Activated naive CD4-positive, alpha-beta T cell treated with anti-CD3 and anti-CD28 coated beads, Interleukin-2, amount 50 U/mL, for 72 hours (primary cell): ENCODE measurements at regions not wholly inside any gene's neighbourhood (a gene's known extent, or its start where the extent isn't known, plus 50 kb on each side); places are given as distances from the start of the nearest gene placed in this dataset.

Experiments used
- ATAC-seq, 2 donors: fragments of 150-1000 bp; cut with Tn5 transposase; 2 replicates each; pipeline ENCODE4 v1.10.0; 2021; ENCODE audit warnings: mild to moderate bottlenecking in 2 of 2, moderate library complexity in 2 of 2
- DNase-seq, 2 donors: peaks; one replicate each; pipeline ENCODE4 v3.0.0; 2021 to 2022; ENCODE audit warnings: low spot score in 2 of 2
- H3K27ac Mint-ChIP-seq, 2 donors: one replicate each; pipeline ENCODE4 v1.8.0; 2022; ENCODE audit warnings: mild to moderate bottlenecking in 2 of 2, mixed read lengths in 2 of 2
- H3K36me3 Mint-ChIP-seq, 2 donors: one replicate each; pipeline ENCODE4 v1.8.0; 2022; ENCODE audit warnings: mixed read lengths in 2 of 2
- H3K9me3 Mint-ChIP-seq, 2 donors: one replicate each; pipeline ENCODE4 v1.8.0; 2022; ENCODE audit warnings: mixed read lengths in 2 of 2

GRCh38 chr5:98604721-98605425, 168.6 kb upstream of the RGMB start:
- ATAC-seq: no peak
- Mint-ChIP-seq H3K9me3 (peaks cover 5 to 9% of the 10 kb centered on the region in 2 donors), H3K36me3 (no peaks in the 10 kb centered on the region), H3K27ac (no peak overlapping the region)
- no peak for DNase-seq

GRCh38 chr5:98605426-98605825, 168.0 kb upstream of the RGMB start:
- DNase-seq: no peak
- Mint-ChIP-seq H3K36me3 (no peaks in the 10 kb centered on the region), H3K27ac (no peak overlapping the region), H3K9me3 (peaks cover 0 to 5% of the 10 kb centered on the region in 2 donors)
- ATAC-seq: no peak

- peaks cover 0 to 2% of the 10 kb centered on the region in 2 donors for H3K9me3 Mint-ChIP-seq
- ATAC-seq (no peak), DNase-seq (no peak)
- no peak overlapping the region for H3K27ac Mint-ChIP-seq
- H3K36me3 Mint-ChIP-seq: no peaks in the 10 kb centered on the region
Measured at GRCh38 chr5:98606961-98607360, 166.5 kb upstream of the RGMB start.

GRCh38 chr5:98608052-98608451, 165.4 kb upstream of the RGMB start:
- Mint-ChIP-seq H3K27ac (no peak overlapping the region), H3K9me3 (no peaks in the 10 kb centered on the region), H3K36me3 (no peaks in the 10 kb centered on the region)
- DNase-seq (no peak), ATAC-seq (no peak)

- no peaks in the 10 kb centered on the region for H3K9me3 Mint-ChIP-seq
- no peaks in the 10 kb centered on the region for H3K36me3 Mint-ChIP-seq
- H3K27ac Mint-ChIP-seq: no peak overlapping the region
- no peak for DNase-seq
- no peak for ATAC-seq
Measured at GRCh38 chr5:98614341-98614740, 159.1 kb upstream of the RGMB start.

GRCh38 chr5:98621821-98622220, 151.6 kb upstream of the RGMB start:
- no peaks in the 10 kb centered on the region for H3K36me3 Mint-ChIP-seq
- H3K9me3 Mint-ChIP-seq: no peaks in the 10 kb centered on the region
- ATAC-seq (no peak), DNase-seq (no peak)
- H3K27ac Mint-ChIP-seq: no peak overlapping the region

GRCh38 chr5:98624145-98624880, 149.2 kb upstream of the RGMB start:
- no peaks in the 10 kb centered on the region for H3K9me3 Mint-ChIP-seq
- DNase-seq (no peak), ATAC-seq (no peak)
- no peak overlapping the region for H3K27ac Mint-ChIP-seq
- no peaks in the 10 kb centered on the region for H3K36me3 Mint-ChIP-seq

- Mint-ChIP-seq H3K27ac (no peak overlapping the region), H3K36me3 (no peaks in the 10 kb centered on the region), H3K9me3 (no peaks in the 10 kb centered on the region)
- ATAC-seq (no peak), DNase-seq (no peak)
Measured at GRCh38 chr5:98627121-98627520, 146.3 kb upstream of the RGMB start.

GRCh38 chr5:98630621-98631020, 142.8 kb upstream of the RGMB start:
- H3K27ac Mint-ChIP-seq: no peak overlapping the region
- no peaks in the 10 kb centered on the region for H3K9me3 Mint-ChIP-seq

GRCh38 chr5:98631311-98632054, 142.0 kb upstream of the RGMB start:
- H3K9me3 Mint-ChIP-seq: no peaks in the 10 kb centered on the region
- DNase-seq: no peak
- H3K27ac Mint-ChIP-seq: no peak overlapping the region
- H3K36me3 Mint-ChIP-seq: no peaks in the 10 kb centered on the region
- ATAC-seq: no peak

More at GRCh38 chr5:98630621-98631020, 142.8 kb upstream of the RGMB start:
- H3K36me3 Mint-ChIP-seq: no peaks in the 10 kb centered on the region
- ATAC-seq: no peak
- DNase-seq: no peak

- DNase-seq (no peak), ATAC-seq (no peak)
- no peaks in the 10 kb centered on the region for H3K36me3 Mint-ChIP-seq
- no peak overlapping the region for H3K27ac Mint-ChIP-seq
- H3K9me3 Mint-ChIP-seq: no peaks in the 10 kb centered on the region
Measured at GRCh38 chr5:98635656-98636055, 137.8 kb upstream of the RGMB start.

- no peak for ATAC-seq
- Mint-ChIP-seq H3K9me3 (no peaks in the 10 kb centered on the region), H3K36me3 (no peaks in the 10 kb centered on the region), H3K27ac (no peak overlapping the region)
- no peak for DNase-seq
Measured at GRCh38 chr5:98637116-98637515, 136.3 kb upstream of the RGMB start.

- Mint-ChIP-seq H3K9me3 (no peaks in the 10 kb centered on the region), H3K36me3 (no peaks in the 10 kb centered on the region), H3K27ac (no peak overlapping the region)
- ATAC-seq (no peak), DNase-seq (no peak)
Measured at GRCh38 chr5:98637557-98637956, 135.9 kb upstream of the RGMB start.

GRCh38 chr5:98638111-98638510, 135.4 kb upstream of the RGMB start:
- H3K9me3 Mint-ChIP-seq: no peaks in the 10 kb centered on the region
- ATAC-seq: no peak

GRCh38 chr5:98638701-98639100, 134.8 kb upstream of the RGMB start:
- Mint-ChIP-seq H3K36me3 (no peaks in the 10 kb centered on the region), H3K27ac (no peak overlapping the region), H3K9me3 (no peaks in the 10 kb centered on the region)
- ATAC-seq (no peak), DNase-seq (no peak)

More at GRCh38 chr5:98638111-98638510, 135.4 kb upstream of the RGMB start:
- DNase-seq: no peak
- Mint-ChIP-seq H3K27ac (no peak overlapping the region), H3K36me3 (no peaks in the 10 kb centered on the region)

GRCh38 chr5:98639274-98639673, 134.2 kb upstream of the RGMB start:
- H3K36me3 Mint-ChIP-seq: no peaks in the 10 kb centered on the region
- H3K9me3 Mint-ChIP-seq: no peaks in the 10 kb centered on the region
- H3K27ac Mint-ChIP-seq: no peak overlapping the region
- DNase-seq (no peak), ATAC-seq (no peak)

- H3K27ac Mint-ChIP-seq: no peak overlapping the region
- no peak for ATAC-seq
- DNase-seq: no peak
- no peaks in the 10 kb centered on the region for H3K9me3 Mint-ChIP-seq
- no peaks in the 10 kb centered on the region for H3K36me3 Mint-ChIP-seq
Measured at GRCh38 chr5:98641671-98642070, 131.8 kb upstream of the RGMB start.
